GM12878 (cell line): ENCODE measurements at regions not wholly inside any gene's neighbourhood (a gene's known extent, or its start where the extent isn't known, plus 50 kb on each side); places are given as distances from the start of the nearest gene placed in this dataset.

Source experiments
- ATAC-seq: fragments of 200-7000 bp; cut with Tn5 transposase; 3 replicates; pipeline ENCODE4 v1.9.1; 2020; ENCODE audit warnings: mild to moderate bottlenecking, moderate library complexity
- BruUV-seq: library from RNA; stranded (reverse); fragments of 400-500 nt; replicated peaks from 2 replicates; lab custom pipeline; 2021; lab: Mats Ljungman, UMichigan
- CTCF ChIA-PET: fragments of 300-600 bp; sonication (Branson Sonifier 250); formaldehyde crosslinking; extraction: SDS; loops from one replicate; lab custom pipeline; 2021; ENCODE audit warnings: inconsistent platforms; lab: Yijun Ruan, JAX
- POLR2A ChIA-PET: fragments of 350-600 bp; formaldehyde crosslinking; extraction: SDS; loops from one replicate; lab custom pipeline; 2021; ENCODE audit warnings: inconsistent platforms; lab: Charles Lee
- RAD21 ChIA-PET: fragments of 300-600 bp; sonication (Branson Sonifier 250); formaldehyde crosslinking; loops from one replicate; lab custom pipeline; 2023; ENCODE audit warnings: antibody characterized with exemption; ENCODE audit not compliant: unreplicated experiment; lab: Charles Lee
- SMC1A ChIA-PET: fragments of 300-600 bp; sonication (Branson Sonifier 250); formaldehyde crosslinking; loops from one replicate; lab custom pipeline; 2023; ENCODE audit not compliant: unreplicated experiment, uncharacterized antibody; lab: Charles Lee
- DNase-seq: peaks from one replicate; pipeline ENCODE4 v3.0.0-alpha.2; 2011; ENCODE audit warnings: low read depth, low spot score
- FAIRE-seq: peaks from 3 replicates; lab custom pipeline; 2011; peaks lifted over from hg19 to GRCh38; lab: Jason Lieb, UNC
- H2AFZ ChIP-seq: 2 replicates; pipeline ENCODE4 v1.6.0; 2011; ENCODE audit warnings: low read depth, low read length, control low read depth; ENCODE audit not compliant: control insufficient read depth
- H3K27ac ChIP-seq: 2 replicates; pipeline ENCODE4 v1.5.1; 2011; ENCODE audit warnings: control low read depth; ENCODE audit not compliant: control insufficient read depth, insufficient read depth
- H3K27me3 ChIP-seq, 2 experiments: replicated peaks in 1 of 2; 2 replicates each; pipeline versions ENCODE4 v1.6.0 to v1.6.1; 2011; ENCODE audit warnings: low read length in 1 of 2; ENCODE audit not compliant: control insufficient read depth in 2 of 2, insufficient read depth in 2 of 2
- H3K36me3 ChIP-seq, 2 experiments: 2 replicates each; pipeline ENCODE4 v1.5.1; 2011; ENCODE audit warnings: low read length in 1 of 2; ENCODE audit not compliant: control insufficient read depth in 2 of 2, insufficient read depth in 2 of 2
- H3K4me1 ChIP-seq: 2 replicates; pipeline ENCODE4 v1.6.1; 2011; ENCODE audit warnings: mild to moderate bottlenecking, low read length, moderate library complexity, mixed read lengths; ENCODE audit not compliant: control insufficient read depth, insufficient read depth
- H3K4me2 ChIP-seq: 2 replicates; pipeline ENCODE4 v1.6.0; 2011; ENCODE audit warnings: control low read depth; ENCODE audit not compliant: control insufficient read depth, insufficient read depth
- H3K4me3 ChIP-seq: fragments of 200-600 bp; sonication (generic); 2 replicates; pipeline ENCODE4 v1.5.1; 2016
- H3K79me2 ChIP-seq: 2 replicates; pipeline ENCODE4 v1.6.0; 2011; ENCODE audit warnings: low read length; ENCODE audit not compliant: control insufficient read depth, insufficient read depth
- H3K9ac ChIP-seq: 2 replicates; pipeline ENCODE4 v1.8.0; 2011; ENCODE audit warnings: low read length, control low read depth, mixed read lengths; ENCODE audit not compliant: control insufficient read depth, insufficient read depth
- H3K9me3 ChIP-seq: replicated peaks from 3 replicates; pipeline ENCODE4 v1.5.1; 2011; ENCODE audit warnings: mild to moderate bottlenecking, low read length; ENCODE audit not compliant: control insufficient read depth, insufficient read depth
- H4K20me1 ChIP-seq: 2 replicates; pipeline ENCODE4 v1.6.0; 2011; ENCODE audit not compliant: control insufficient read depth, insufficient read depth
- EED ChIP-seq: sonication (generic); IDR thresholded peaks from 2 replicates; pipeline ENCODE4 v1.6.1; 2016; ENCODE audit warnings: antibody characterized with exemption, low read depth
- ETV6 ChIP-seq, 2 experiments: fragments of 450-650 bp in 1 of 2; IDR thresholded peaks in 1 of 2; conservative IDR thresholded peaks in 1 of 2; 2 replicates each; pipeline ENCODE4 v1.6.1; 2014; ENCODE audit warnings: antibody characterized with exemption in 1 of 2, borderline replicate concordance in 1 of 2, low read depth in 1 of 2, mild to moderate bottlenecking in 1 of 2, moderate library complexity in 1 of 2
- KDM1A ChIP-seq: fragments of 200-600 bp; sonication (generic); IDR thresholded peaks from 2 replicates; pipeline ENCODE4 v1.6.1; 2016; ENCODE audit warnings: borderline replicate concordance
- RELB ChIP-seq: fragments of 450-650 bp; IDR thresholded peaks from 2 replicates; pipeline ENCODE4 v1.6.1; 2017; ENCODE audit warnings: low read depth, mild to moderate bottlenecking, moderate library complexity
- SKIL ChIP-seq: fragments of 450-650 bp; IDR thresholded peaks from 2 replicates; pipeline ENCODE4 v1.6.1; 2017; ENCODE audit warnings: mild to moderate bottlenecking, low read depth, inconsistent platforms; ENCODE audit not compliant: poor library complexity, severe bottlenecking
- TBL1XR1 ChIP-seq: IDR thresholded peaks from 2 replicates; pipeline ENCODE4 v1.6.1; 2012; ENCODE audit warnings: low read depth, low read length, improper control_type of control experiment
- WGBS: methylation state at CpG from one replicate; pipeline ENCODE4 v1.1.6; 2016; ENCODE audit warnings: low lambda C conversion rate; ENCODE audit not compliant: insufficient replicate concordance, insufficient coverage; ENCODE audit errors: missing lambda C conversion rate; 5-methylcytosine and 5-hydroxymethylcytosine counted together
- in situ Hi-C: fragments of 300-500 bp; cut with MboI; formaldehyde crosslinking; loops from 9 replicates; pipeline ENCODE4 v1.14.3; 2018; ENCODE audit warnings: mixed read lengths
- intact Hi-C: fragments of 100-400 bp; cut with micrococcal nuclease; formaldehyde crosslinking; loops from one replicate; pipeline ENCODE4 v1.14.2; 2022; ENCODE audit not compliant: unreplicated experiment
- TF ChIP-seq, protein P1 (sequence below): fragments of 450-650 bp; formaldehyde crosslinking; IDR thresholded peaks from 2 replicates; pipeline ENCODE4 v1.4.0; 2022; ENCODE audit warnings: mild to moderate bottlenecking, moderate library complexity
- TF ChIP-seq, protein P2 (sequence below): IDR thresholded peaks from 2 replicates; pipeline ENCODE4 v1.6.1; 2011; ENCODE audit warnings: borderline replicate concordance, low read depth, mild to moderate bottlenecking, moderate library complexity, mixed read lengths, low read length; ENCODE audit not compliant: insufficient read depth; ENCODE audit errors: extremely low read length

- Histone ChIP-seq H3K4me3 (no peak overlapping the region), H3K27me3 (peaks cover 0 to 2% of the 10 kb centered on the region in 2 experiments; a peak in 2 of 4 replicates), H3K4me1 (no peaks in the 10 kb centered on the region), H3K36me3 (no peaks in the 10 kb centered on the region), H3K9ac (no peak overlapping the region), H3K79me2 (no peaks in the 10 kb centered on the region), H2AFZ (no peak overlapping the region), H3K4me2 (no peak overlapping the region), H3K9me3 (no peaks in the 10 kb centered on the region), H4K20me1 (no peaks in the 10 kb centered on the region), H3K27ac (no peak overlapping the region)
- ATAC-seq: no peak
- in situ Hi-C loops (no loop called here), intact Hi-C loops (no loop called here)
- TF ChIP-seq ETV6 (conservative IDR thresholded peaks at IDR 0.05 in 1 of 2, IDR thresholded peaks at IDR 0.05 in 1 of 2; ENCODE audit: borderline replicate concordance in 1 of 2, low read depth in 1 of 2): no peak
- no peak for FAIRE-seq
- ChIA-PET SMC1A (no interaction called here), RAD21 (interaction anchor here (0.5 kb wide), 1 partner anchor 79 kb away, joined by 3 read pairs; no protein-coding TSS in a partner anchor), POLR2A (no interaction called here), CTCF (interaction anchor here (1.2 kb wide), 1 partner anchor 15 kb away, joined by 3 read pairs; no protein-coding TSS in a partner anchor)
- DNase-seq: no peak
- no TSS peak for BruUV-seq
- WGBS: 0% methylated on average over 1 of the region's 1 CpG
These were observed 52.7 kb upstream of the GDNF start for GRCh38 chr5:37892586-37892985.

- Histone ChIP-seq H3K36me3 (no peaks in the 10 kb centered on the region), H3K4me1 (no peaks in the 10 kb centered on the region), H2AFZ (no peak overlapping the region), H3K4me3 (no peak overlapping the region), H3K79me2 (no peaks in the 10 kb centered on the region), H3K9ac (no peak overlapping the region), H3K9me3 (no peaks in the 10 kb centered on the region), H3K27me3 (peaks cover 0 to 2% of the 10 kb centered on the region in 2 experiments; a peak in 2 of 4 replicates), H3K27ac (no peak overlapping the region), H4K20me1 (no peaks in the 10 kb centered on the region), H3K4me2 (no peak overlapping the region)
- WGBS: 89% methylated on average over 1 of the region's 1 CpG
- FAIRE-seq (no peak), ATAC-seq (no peak), DNase-seq (no peak)
- ChIA-PET RAD21 (interaction anchor here (0.5 kb wide), 1 partner anchor 78 kb away, joined by 3 read pairs; no protein-coding TSS in a partner anchor), SMC1A (no interaction called here), CTCF (no interaction called here), POLR2A (no interaction called here)
- intact Hi-C loops (no loop called here), in situ Hi-C loops (no loop called here)
- BruUV-seq: no TSS peak
- TF ChIP-seq RELB (no peak), KDM1A (no peak), EED (no peak), TBL1XR1 (no peak), SKIL (no peak)
- TF ChIP-seq, protein P1, sequence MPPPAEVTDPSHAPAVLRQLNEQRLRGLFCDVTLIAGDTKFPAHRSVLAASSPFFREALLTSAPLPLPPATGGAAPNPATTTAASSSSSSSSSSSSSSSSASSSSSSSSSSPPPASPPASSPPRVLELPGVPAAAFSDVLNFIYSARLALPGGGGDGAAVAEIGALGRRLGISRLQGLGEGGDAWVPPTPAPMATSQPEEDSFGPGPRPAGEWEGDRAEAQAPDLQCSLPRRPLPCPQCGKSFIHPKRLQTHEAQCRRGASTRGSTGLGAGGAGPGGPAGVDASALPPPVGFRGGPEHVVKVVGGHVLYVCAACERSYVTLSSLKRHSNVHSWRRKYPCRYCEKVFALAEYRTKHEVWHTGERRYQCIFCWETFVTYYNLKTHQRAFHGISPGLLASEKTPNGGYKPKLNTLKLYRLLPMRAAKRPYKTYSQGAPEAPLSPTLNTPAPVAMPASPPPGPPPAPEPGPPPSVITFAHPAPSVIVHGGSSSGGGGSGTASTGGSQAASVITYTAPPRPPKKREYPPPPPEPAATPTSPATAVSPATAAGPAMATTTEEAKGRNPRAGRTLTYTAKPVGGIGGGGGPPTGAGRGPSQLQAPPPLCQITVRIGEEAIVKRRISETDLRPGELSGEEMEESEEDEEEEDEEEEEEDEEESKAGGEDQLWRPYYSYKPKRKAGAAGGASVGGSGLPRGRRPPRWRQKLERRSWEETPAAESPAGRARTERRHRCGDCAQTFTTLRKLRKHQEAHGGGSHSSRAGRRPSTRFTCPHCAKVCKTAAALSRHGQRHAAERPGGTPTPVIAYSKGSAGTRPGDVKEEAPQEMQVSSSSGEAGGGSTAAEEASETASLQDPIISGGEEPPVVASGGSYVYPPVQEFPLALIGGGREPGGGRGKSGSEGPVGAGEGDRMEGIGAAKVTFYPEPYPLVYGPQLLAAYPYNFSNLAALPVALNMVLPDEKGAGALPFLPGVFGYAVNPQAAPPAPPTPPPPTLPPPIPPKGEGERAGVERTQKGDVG: no peak
- TF ChIP-seq, protein P2, sequence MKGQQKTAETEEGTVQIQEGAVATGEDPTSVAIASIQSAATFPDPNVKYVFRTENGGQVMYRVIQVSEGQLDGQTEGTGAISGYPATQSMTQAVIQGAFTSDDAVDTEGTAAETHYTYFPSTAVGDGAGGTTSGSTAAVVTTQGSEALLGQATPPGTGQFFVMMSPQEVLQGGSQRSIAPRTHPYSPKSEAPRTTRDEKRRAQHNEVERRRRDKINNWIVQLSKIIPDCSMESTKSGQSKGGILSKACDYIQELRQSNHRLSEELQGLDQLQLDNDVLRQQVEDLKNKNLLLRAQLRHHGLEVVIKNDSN: no peak
These were observed 52.0 kb upstream of the GDNF start for GRCh38 chr5:37891832-37892231.
